IgD-negative memory B cell (primary cell): ENCODE measurements at regions not wholly inside any gene's neighbourhood (a gene's known extent, or its start where the extent isn't known, plus 50 kb on each side); places are given as distances from the start of the nearest gene placed in this dataset.

Experiments
- H3K27ac Mint-ChIP-seq, 3 donors: one replicate each; pipeline ENCODE4 v1.8.0; 2020 to 2022; ENCODE audit warnings: mild to moderate bottlenecking in 3 of 3, mixed read lengths in 3 of 3, moderate library complexity in 1 of 3
- H3K27me3 Mint-ChIP-seq: one replicate; pipeline ENCODE4 v1.8.0; 2021; ENCODE audit warnings: mixed read lengths
- H3K36me3 Mint-ChIP-seq: one replicate; pipeline ENCODE4 v1.8.0; 2020; ENCODE audit warnings: mild to moderate bottlenecking, mixed read lengths
- H3K4me1 Mint-ChIP-seq, 3 donors: one replicate each; pipeline ENCODE4 v1.8.0; 2020 to 2022; ENCODE audit warnings: mixed read lengths in 3 of 3, mild to moderate bottlenecking in 1 of 3
- H3K4me3 Mint-ChIP-seq, 4 donors: one replicate each; pipeline ENCODE4 v1.8.0; 2020 to 2022; ENCODE audit warnings: mild to moderate bottlenecking in 4 of 4, mixed read lengths in 4 of 4, moderate library complexity in 3 of 4
- H3K9me3 Mint-ChIP-seq, 3 donors: one replicate each; pipeline ENCODE4 v1.8.0; 2020 to 2021; ENCODE audit warnings: mixed read lengths in 3 of 3, mild to moderate bottlenecking in 1 of 3

- Mint-ChIP-seq H3K27me3 (no peaks in the 10 kb centered on the region), H3K4me1 (no peaks in the 10 kb centered on the region), H3K4me3 (no peak overlapping the region), H3K27ac (no peak overlapping the region), H3K36me3 (peaks cover 2% of the 10 kb centered on the region), H3K9me3 (peaks cover 7 to 14% (median 8%) of the 10 kb centered on the region in 3 donors)
Measured at GRCh38 chr14:29092121-29092520, 325.5 kb downstream of the FOXG1 start.

- H3K36me3 Mint-ChIP-seq = no peaks in the 10 kb centered on the region
- no peak overlapping the region for H3K4me3 Mint-ChIP-seq
- no peak overlapping the region for H3K27ac Mint-ChIP-seq
- no peaks in the 10 kb centered on the region for H3K27me3 Mint-ChIP-seq
- peaks cover 0 to 12% (median 6%) of the 10 kb centered on the region in 3 donors for H3K9me3 Mint-ChIP-seq
- no peaks in the 10 kb centered on the region for H3K4me1 Mint-ChIP-seq
Measured at GRCh38 chr14:29097476-29097875, 330.9 kb downstream of the FOXG1 start.

- Mint-ChIP-seq H3K9me3 (peaks cover 0 to 12% (median 6%) of the 10 kb centered on the region in 3 donors), H3K27ac (no peak overlapping the region), H3K4me1 (no peaks in the 10 kb centered on the region), H3K27me3 (no peaks in the 10 kb centered on the region), H3K4me3 (no peak overlapping the region), H3K36me3 (no peaks in the 10 kb centered on the region)
Measured at GRCh38 chr14:29098656-29099055, 332.1 kb downstream of the FOXG1 start.

- Mint-ChIP-seq H3K27ac (no peak overlapping the region), H3K4me3 (no peak overlapping the region), H3K4me1 (no peaks in the 10 kb centered on the region), H3K36me3 (no peaks in the 10 kb centered on the region), H3K27me3 (no peaks in the 10 kb centered on the region), H3K9me3 (peaks cover 4 to 11% (median 7%) of the 10 kb centered on the region in 3 donors)
Measured at GRCh38 chr14:29102266-29102665, 335.7 kb downstream of the FOXG1 start.

- no peaks in the 10 kb centered on the region for H3K27me3 Mint-ChIP-seq
- H3K27ac Mint-ChIP-seq = no peak overlapping the region
- no peaks in the 10 kb centered on the region for H3K4me1 Mint-ChIP-seq
- no peaks in the 10 kb centered on the region for H3K36me3 Mint-ChIP-seq
- peaks cover 4 to 11% (median 7%) of the 10 kb centered on the region in 3 donors for H3K9me3 Mint-ChIP-seq
- H3K4me3 Mint-ChIP-seq = no peak overlapping the region
Measured at GRCh38 chr14:29102996-29103395, 336.4 kb downstream of the FOXG1 start.

GRCh38 chr14:29108908-29109307, 342.3 kb downstream of the FOXG1 start:
- Mint-ChIP-seq H3K27ac (no peak overlapping the region), H3K36me3 (no peaks in the 10 kb centered on the region), H3K27me3 (no peaks in the 10 kb centered on the region), H3K9me3 (peaks cover 4 to 30% (median 8%) of the 10 kb centered on the region in 3 donors), H3K4me3 (no peak overlapping the region), H3K4me1 (no peaks in the 10 kb centered on the region)

GRCh38 chr14:29109589-29109988, 343.0 kb downstream of the FOXG1 start:
- H3K27me3 Mint-ChIP-seq = no peaks in the 10 kb centered on the region
- no peak overlapping the region for H3K4me3 Mint-ChIP-seq
- H3K4me1 Mint-ChIP-seq = no peaks in the 10 kb centered on the region
- peaks cover 4 to 30% (median 6%) of the 10 kb centered on the region in 3 donors for H3K9me3 Mint-ChIP-seq
- H3K36me3 Mint-ChIP-seq = no peaks in the 10 kb centered on the region
- H3K27ac Mint-ChIP-seq = no peak overlapping the region

GRCh38 chr14:29111554-29111953, 345.0 kb downstream of the FOXG1 start:
- Mint-ChIP-seq H3K4me1 (no peaks in the 10 kb centered on the region), H3K9me3 (peaks cover 1 to 19% (median 6%) of the 10 kb centered on the region in 3 donors), H3K4me3 (no peak overlapping the region), H3K36me3 (no peaks in the 10 kb centered on the region), H3K27me3 (no peaks in the 10 kb centered on the region), H3K27ac (peak overlapping the region in 1 of 3 donors; percentile 14)

GRCh38 chr14:29123017-29123416, 356.4 kb downstream of the FOXG1 start:
- Mint-ChIP-seq H3K27ac (no peak overlapping the region), H3K36me3 (no peaks in the 10 kb centered on the region), H3K4me3 (no peak overlapping the region), H3K9me3 (peaks cover 2 to 4% (median 4%) of the 10 kb centered on the region in 3 donors), H3K4me1 (no peaks in the 10 kb centered on the region), H3K27me3 (no peaks in the 10 kb centered on the region)

GRCh38 chr14:29126361-29126760, 359.8 kb downstream of the FOXG1 start:
- Mint-ChIP-seq H3K4me3 (no peak overlapping the region), H3K4me1 (no peaks in the 10 kb centered on the region), H3K9me3 (peaks cover 0 to 7% (median 2%) of the 10 kb centered on the region in 3 donors), H3K36me3 (no peaks in the 10 kb centered on the region), H3K27ac (no peak overlapping the region), H3K27me3 (no peaks in the 10 kb centered on the region)

GRCh38 chr14:29126865-29127264, 360.3 kb downstream of the FOXG1 start:
- Mint-ChIP-seq H3K27me3 (no peaks in the 10 kb centered on the region), H3K4me3 (no peak overlapping the region), H3K27ac (no peak overlapping the region), H3K9me3 (peaks cover 0 to 7% (median 2%) of the 10 kb centered on the region in 3 donors), H3K36me3 (no peaks in the 10 kb centered on the region), H3K4me1 (no peaks in the 10 kb centered on the region)

GRCh38 chr14:29140016-29140415, 373.4 kb downstream of the FOXG1 start:
- no peaks in the 10 kb centered on the region for H3K9me3 Mint-ChIP-seq
- H3K4me1 Mint-ChIP-seq = no peaks in the 10 kb centered on the region
- H3K4me3 Mint-ChIP-seq = no peak overlapping the region
- H3K36me3 Mint-ChIP-seq = no peaks in the 10 kb centered on the region
- H3K27ac Mint-ChIP-seq = no peak overlapping the region
- H3K27me3 Mint-ChIP-seq = no peaks in the 10 kb centered on the region

- Mint-ChIP-seq H3K4me3 (no peak overlapping the region), H3K36me3 (no peaks in the 10 kb centered on the region), H3K4me1 (no peaks in the 10 kb centered on the region), H3K27ac (no peak overlapping the region), H3K27me3 (no peaks in the 10 kb centered on the region), H3K9me3 (peaks cover 0 to 7% (median 2%) of the 10 kb centered on the region in 3 donors)
Measured at GRCh38 chr14:29144621-29145020, 378.0 kb downstream of the FOXG1 start.

GRCh38 chr14:29148221-29148620, 381.6 kb downstream of the FOXG1 start:
- Mint-ChIP-seq H3K9me3 (peaks cover 2 to 14% (median 4%) of the 10 kb centered on the region in 3 donors), H3K36me3 (no peaks in the 10 kb centered on the region), H3K27ac (no peak overlapping the region), H3K4me1 (no peaks in the 10 kb centered on the region), H3K4me3 (no peak overlapping the region), H3K27me3 (no peaks in the 10 kb centered on the region)

- no peaks in the 10 kb centered on the region for H3K4me1 Mint-ChIP-seq
Measured at GRCh38 chr14:29149798-29150197, 383.2 kb downstream of the FOXG1 start.

GRCh38 chr14:29150659-29151058, 384.1 kb downstream of the FOXG1 start:
- Mint-ChIP-seq H3K9me3 (peaks cover 2 to 19% (median 4%) of the 10 kb centered on the region in 3 donors), H3K27ac (no peak overlapping the region)

More at GRCh38 chr14:29149798-29150197, 383.2 kb downstream of the FOXG1 start:
- Mint-ChIP-seq H3K27me3 (no peaks in the 10 kb centered on the region), H3K9me3 (peaks cover 2 to 14% (median 4%) of the 10 kb centered on the region in 3 donors), H3K4me3 (no peak overlapping the region), H3K27ac (no peak overlapping the region), H3K36me3 (no peaks in the 10 kb centered on the region)

More at GRCh38 chr14:29150659-29151058, 384.1 kb downstream of the FOXG1 start:
- H3K36me3 Mint-ChIP-seq = no peaks in the 10 kb centered on the region
- no peak overlapping the region for H3K4me3 Mint-ChIP-seq
- no peaks in the 10 kb centered on the region for H3K4me1 Mint-ChIP-seq
- H3K27me3 Mint-ChIP-seq = no peaks in the 10 kb centered on the region
